HG03103 (cell line): ENCODE measurements at regions not wholly inside any gene's neighbourhood (a gene's known extent, or its start where the extent isn't known, plus 50 kb on each side); places are given as distances from the start of the nearest gene placed in this dataset.

ENCODE experiments used
- ATAC-seq: cut with Tn5 transposase; IDR thresholded peaks from one replicate; pipeline ENCODE4 v1.9.1; 2021; ENCODE audit warnings: low read depth; ENCODE audit not compliant: unreplicated experiment

- no peak for ATAC-seq
Observed at GRCh38 chr2:104280216-104280615, 573.7 kb upstream of the POU3F3 start.

DNA sequence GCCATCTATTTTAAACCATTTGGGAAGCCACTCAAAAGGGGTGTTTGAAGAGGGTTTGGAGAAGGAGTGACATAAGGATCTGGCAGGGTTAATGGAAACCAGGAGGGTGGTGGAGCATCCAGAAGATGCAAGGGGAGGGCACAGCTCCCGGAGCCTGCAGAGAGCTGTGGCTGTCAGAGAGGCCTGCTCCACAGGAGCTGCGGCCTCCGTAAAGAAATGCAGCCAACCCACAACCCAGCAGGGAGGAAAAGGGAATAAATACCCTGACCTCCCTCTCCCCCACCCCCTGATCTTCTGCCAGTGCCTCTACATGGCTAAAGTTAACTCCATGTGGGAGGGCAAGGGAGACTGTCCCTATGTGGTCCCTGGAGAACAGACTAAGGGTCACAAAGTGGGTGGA lies 567.1 kb upstream of the POU3F3 start:
- ATAC-seq: no peak

GRCh38 chr2:104289651-104290565 lies 564.0 kb upstream of the POU3F3 start:
- no peak for ATAC-seq

DNA sequence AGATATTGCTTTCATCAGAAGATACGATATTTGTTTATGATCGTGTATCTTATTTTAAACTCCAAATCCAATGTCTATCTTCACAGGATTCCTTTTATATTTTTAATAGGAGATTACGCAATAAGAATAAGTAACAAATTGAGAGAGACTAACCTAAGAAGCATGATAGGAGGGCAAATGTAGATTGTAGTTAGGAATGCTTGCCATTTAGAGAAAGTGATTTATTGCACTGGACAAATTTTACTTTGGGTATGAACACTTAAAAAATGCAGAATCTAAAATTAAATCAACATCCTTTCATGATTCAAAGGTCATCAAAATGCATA lies 563.4 kb upstream of the POU3F3 start:
- no peak for ATAC-seq

DNA sequence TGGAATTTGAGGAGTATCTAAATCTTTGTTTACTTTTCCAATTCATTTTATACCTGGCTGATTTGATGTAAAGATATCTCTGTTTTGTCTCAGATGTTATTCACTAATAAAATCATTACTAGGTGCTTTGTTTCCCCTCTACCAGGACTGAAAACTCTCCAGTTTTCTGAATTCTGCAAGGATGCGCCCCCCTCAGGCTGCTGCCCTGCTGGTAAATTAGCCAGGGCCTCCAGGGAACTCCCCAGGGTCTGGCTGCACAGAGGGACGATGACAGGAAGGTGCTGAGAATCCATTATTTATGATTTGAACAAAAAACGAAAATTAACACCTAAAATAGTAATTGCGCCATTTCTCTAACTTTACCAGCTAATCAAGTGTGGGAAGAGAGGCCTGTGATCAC lies 541.2 kb upstream of the POU3F3 start:
- ATAC-seq: no peak

DNA sequence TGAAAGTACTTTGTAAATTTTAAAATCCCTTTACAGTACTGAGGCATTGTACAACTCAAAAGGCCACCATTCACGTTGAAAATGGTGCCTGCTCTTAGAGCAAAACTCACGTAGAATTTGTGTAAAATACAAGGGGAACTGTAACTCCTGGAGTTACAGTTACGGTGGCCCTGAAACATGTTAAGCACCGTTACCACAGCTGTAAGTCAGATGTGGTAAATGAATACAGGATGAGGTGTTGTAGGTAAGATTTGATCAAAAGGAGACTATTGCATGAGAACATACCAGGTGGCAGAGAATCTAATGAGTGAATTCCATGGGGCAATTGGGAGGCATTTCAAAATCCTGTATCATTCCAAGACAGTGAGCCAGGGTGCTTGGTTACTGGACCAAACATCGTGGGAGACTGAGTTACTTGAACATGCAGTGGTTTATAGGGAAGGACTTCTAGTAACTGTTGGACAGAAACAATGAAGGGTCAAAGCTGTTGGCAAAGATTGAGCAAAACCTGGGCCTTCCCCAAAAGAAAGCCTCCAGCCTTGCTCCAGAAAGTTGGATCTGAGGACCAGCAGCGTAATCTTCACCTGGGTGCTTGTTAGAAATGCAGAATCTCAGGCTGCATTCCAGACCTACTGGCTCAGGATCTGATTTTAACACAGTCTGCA lies 535.8 kb upstream of the POU3F3 start:
- no peak for ATAC-seq

GRCh38 chr2:104321116-104321795 lies 532.7 kb upstream of the POU3F3 start:
- no peak for ATAC-seq

GRCh38 chr2:104321796-104322349 lies 532.0 kb upstream of the POU3F3 start:
- ATAC-seq: no peak

DNA sequence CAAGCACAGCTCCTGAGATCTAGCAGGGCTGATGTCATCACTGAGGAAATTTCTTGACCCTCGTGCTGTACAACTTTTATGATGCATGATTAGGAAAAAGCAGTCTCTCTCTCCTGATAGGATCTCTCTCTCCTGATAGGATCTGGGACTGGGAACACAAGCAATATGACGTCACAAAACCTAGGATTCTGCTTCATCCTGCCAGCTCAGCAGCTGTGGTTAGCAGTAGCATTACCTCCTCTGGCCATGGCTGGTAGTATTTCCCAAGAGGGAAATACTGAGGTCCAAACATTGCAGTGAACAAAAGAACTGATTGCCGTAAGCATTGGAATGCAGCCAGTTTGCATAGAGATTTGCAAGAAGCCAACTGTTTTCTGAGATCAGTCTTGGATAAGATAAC lies 521.2 kb upstream of the POU3F3 start:
- no peak for ATAC-seq

DNA sequence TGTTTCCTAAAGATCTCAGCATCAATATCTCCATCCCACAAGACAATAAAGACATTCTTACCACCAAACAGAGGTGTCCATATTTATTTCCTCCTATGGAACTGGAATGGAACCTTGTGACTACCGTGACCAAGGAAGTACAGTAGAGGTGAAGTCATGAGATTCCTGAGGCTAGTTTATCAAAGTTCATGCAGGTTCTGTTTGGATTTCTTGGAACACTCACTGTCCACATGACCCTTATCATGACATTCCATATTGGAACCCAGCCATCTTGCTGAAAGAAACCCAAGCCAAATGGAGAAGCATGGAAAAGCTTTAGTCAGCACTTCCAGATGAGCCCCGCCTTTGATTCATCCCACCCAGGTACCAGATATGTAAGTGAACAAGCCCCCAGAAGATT lies 516.0 kb upstream of the POU3F3 start:
- ATAC-seq: no peak

DNA sequence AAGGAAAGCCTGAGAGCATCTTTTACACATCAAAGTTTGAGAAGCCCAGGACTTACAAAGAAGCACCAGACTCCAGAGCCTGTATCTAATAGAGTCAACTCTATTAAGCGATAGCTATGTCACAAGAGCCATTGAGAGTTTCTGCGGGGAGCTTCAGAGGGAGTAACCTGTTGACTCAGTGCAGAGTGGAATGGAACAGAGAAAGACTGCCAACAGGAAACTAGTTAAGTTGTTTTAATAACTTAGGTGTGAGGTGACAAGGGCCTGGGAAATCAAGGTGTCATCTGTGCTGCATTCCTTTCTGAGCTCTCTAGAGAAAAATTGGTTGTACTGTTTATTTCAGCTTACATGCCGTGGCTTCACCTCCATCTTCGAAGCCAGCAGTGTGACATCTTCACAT lies 513.8 kb upstream of the POU3F3 start:
- ATAC-seq: no peak

GRCh38 chr2:104340879-104341828 lies 512.8 kb upstream of the POU3F3 start:
- no peak for ATAC-seq

DNA sequence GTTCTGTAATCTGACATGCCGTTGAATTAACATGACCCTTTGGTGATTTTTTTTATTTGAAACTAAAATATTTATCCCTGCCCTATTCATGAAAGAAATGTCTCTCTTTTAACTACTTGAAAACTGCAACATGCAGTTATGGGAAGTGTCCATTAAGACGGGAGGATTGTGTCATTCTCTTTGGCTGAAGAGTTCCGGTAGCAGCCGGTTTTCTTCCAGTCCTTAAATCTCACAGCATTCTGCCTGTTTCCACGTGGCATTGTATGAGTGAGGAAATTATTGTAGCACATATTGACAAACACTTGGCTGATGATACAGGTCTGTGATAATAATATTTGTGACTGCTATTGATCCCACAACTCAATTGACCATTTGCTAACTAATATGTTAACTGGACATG lies 509.6 kb upstream of the POU3F3 start:
- no peak for ATAC-seq

- ATAC-seq: no peak
Observed at GRCh38 chr2:104344985-104345384, 508.9 kb upstream of the POU3F3 start.

- no peak for ATAC-seq
Observed at GRCh38 chr2:104358122-104358521, 495.8 kb upstream of the POU3F3 start.

- no peak for ATAC-seq
Observed at GRCh38 chr2:104361414-104361813, 492.5 kb upstream of the POU3F3 start.

DNA sequence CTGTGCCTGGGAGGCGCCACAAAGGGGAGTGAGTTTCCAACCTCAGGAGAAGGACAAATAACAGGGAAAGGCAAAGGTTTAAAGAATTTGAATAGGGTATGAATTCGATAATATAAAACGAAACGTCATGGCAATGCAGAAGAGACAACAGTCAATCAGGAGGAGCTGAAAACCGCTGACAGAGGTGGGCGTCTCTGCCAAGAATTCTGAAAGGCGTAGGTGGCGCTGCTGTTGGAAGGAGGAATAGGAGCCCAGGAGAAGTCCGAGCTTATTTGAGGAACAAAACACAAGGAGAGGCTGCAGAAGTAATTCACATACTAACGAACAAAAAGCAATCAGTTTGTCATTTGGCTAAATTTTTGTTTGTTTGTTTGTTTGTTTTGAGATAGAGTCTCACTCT lies 485.8 kb upstream of the POU3F3 start:
- ATAC-seq: no peak

DNA sequence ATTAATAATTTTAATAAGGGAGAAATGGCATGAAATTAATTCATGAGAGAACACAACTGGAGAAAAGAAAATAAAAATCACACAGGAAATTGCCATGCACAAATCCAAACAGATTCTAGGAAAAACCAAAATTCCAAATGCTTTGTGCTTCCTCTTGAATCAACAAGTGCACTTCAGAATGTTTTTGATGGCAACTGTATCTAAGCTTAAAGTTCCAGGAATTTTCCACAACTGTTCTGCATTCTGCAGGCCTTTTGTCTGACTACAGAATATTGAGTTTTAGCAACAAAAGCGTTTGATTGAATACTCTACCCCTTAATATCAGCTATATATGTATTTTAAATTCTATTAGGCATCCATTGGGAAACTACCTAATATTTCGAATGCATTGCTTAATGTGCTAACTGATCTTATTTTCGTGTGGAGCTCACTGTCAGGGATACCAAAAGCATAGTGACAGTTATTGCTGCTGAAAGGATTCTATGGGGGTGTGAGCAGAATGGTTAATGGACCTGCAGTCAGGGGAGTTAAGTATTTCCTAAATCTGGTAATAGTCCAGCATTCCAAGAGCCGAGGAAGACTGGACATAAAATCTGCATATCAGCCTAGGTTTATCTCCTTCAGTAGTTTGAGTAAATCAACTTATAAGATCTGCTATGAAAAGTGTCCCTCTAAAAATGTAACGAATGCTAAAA lies 482.7 kb upstream of the POU3F3 start:
- no peak for ATAC-seq

GRCh38 chr2:104375206-104375605 lies 478.7 kb upstream of the POU3F3 start:
- ATAC-seq: no peak
